ENCODE measurements at regions not wholly inside any gene's neighbourhood (a gene's known extent, or its start where the extent isn't known, plus 50 kb on each side); places are given as distances from the start of the nearest gene placed in this dataset.

DNA sequence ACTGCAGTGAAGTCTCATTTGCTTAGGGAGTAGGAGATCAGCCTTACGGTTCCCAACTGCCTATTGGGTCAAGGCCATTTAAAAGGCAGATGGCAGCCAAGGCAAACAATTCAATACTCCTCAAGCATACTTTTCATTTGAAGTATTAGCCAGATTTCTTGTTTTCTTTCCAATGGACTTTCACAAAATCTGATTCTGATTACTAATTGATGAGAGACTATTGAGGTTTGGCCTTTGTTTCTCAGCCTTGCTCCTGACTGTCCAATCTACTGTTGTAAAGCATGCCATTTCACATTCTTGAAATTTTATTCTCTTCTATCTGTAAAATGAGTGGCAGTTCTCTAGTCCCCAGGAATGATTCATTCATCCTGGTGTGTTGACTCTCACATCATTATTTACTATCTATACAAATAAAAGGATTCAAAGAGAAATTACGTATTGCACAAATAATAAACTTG lies 166.2 kb upstream of the TGFBR2 start:
- Histone ChIP-seq H4K20me1 (ENCODE audit: insufficient read depth, poor library complexity, severe bottlenecking) (no peaks in the 10 kb centered on the region), H2AFZ (no peak overlapping the region), H3K9me2 (replicated peaks; ENCODE audit: insufficient read depth) (no peaks in the 10 kb centered on the region), H3K4me1 (ENCODE audit: insufficient read depth) (no peaks in the 10 kb centered on the region), H3K4me2 (no peak overlapping the region), H3K4me3 (no peak overlapping the region), H3K9me3 (ENCODE audit: low read depth) (no peaks in the 10 kb centered on the region), H3K36me3 (replicated peaks; ENCODE audit: insufficient read depth, low read depth) (no peaks in the 10 kb centered on the region), H3K27ac (no peak overlapping the region), H3K27me3 (no peaks in the 10 kb centered on the region), H3K79me2 (no peaks in the 10 kb centered on the region)
- 89% methylated on average over 2 of the region's 2 CpGs for WGBS (ENCODE audit: low lambda C conversion rate, missing lambda C conversion rate)
- DNase-seq (ENCODE audit: low spot score) = no peak
- TF ChIP-seq, protein P1, sequence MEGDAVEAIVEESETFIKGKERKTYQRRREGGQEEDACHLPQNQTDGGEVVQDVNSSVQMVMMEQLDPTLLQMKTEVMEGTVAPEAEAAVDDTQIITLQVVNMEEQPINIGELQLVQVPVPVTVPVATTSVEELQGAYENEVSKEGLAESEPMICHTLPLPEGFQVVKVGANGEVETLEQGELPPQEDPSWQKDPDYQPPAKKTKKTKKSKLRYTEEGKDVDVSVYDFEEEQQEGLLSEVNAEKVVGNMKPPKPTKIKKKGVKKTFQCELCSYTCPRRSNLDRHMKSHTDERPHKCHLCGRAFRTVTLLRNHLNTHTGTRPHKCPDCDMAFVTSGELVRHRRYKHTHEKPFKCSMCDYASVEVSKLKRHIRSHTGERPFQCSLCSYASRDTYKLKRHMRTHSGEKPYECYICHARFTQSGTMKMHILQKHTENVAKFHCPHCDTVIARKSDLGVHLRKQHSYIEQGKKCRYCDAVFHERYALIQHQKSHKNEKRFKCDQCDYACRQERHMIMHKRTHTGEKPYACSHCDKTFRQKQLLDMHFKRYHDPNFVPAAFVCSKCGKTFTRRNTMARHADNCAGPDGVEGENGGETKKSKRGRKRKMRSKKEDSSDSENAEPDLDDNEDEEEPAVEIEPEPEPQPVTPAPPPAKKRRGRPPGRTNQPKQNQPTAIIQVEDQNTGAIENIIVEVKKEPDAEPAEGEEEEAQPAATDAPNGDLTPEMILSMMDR (IDR thresholded peaks at IDR 0.05; ENCODE audit: poor library complexity) = no peak
- no peak for TF ChIP-seq EZH2 (IDR thresholded peaks at IDR 0.05; ENCODE audit: borderline replicate concordance)
- TF ChIP-seq EZH2phosphoT487 (IDR thresholded peaks at IDR 0.05; ENCODE audit: low read depth, severe bottlenecking, unreplicated experiment) = no peak

DNA sequence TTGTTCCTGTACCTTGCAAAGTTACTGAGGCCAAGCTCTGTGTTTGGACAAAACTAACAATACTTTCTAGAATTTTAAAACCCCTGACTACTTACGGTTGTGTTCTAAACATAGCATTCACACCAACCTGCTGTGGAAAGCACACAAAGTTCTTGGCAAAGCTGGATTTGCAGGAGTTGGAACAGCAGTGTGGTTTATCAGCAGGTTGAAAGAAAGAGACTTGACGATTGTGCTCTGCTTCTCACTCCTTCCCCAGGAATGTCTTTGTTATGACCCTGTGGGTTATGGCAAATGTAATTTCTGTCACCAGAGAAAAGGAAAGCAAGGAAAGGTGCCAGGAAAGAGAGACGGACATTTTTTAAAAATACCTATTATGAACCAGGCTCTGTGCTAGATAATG lies 165.5 kb upstream of the TGFBR2 start:
- WGBS (ENCODE audit: low lambda C conversion rate, missing lambda C conversion rate) = 43% methylated on average over 3 of the region's 3 CpGs
- Histone ChIP-seq H3K36me3 (replicated peaks; ENCODE audit: insufficient read depth, low read depth) (no peaks in the 10 kb centered on the region), H3K4me2 (no peak overlapping the region), H2AFZ (no peak overlapping the region), H3K27me3 (no peaks in the 10 kb centered on the region), H3K4me3 (no peak overlapping the region), H3K4me1 (ENCODE audit: insufficient read depth) (no peaks in the 10 kb centered on the region), H3K9me3 (ENCODE audit: low read depth) (no peaks in the 10 kb centered on the region), H3K9me2 (replicated peaks; ENCODE audit: insufficient read depth) (no peaks in the 10 kb centered on the region), H3K79me2 (no peaks in the 10 kb centered on the region), H3K27ac (no peak overlapping the region), H4K20me1 (ENCODE audit: insufficient read depth, poor library complexity, severe bottlenecking) (no peaks in the 10 kb centered on the region)
- no peak for TF ChIP-seq EZH2phosphoT487 (IDR thresholded peaks at IDR 0.05; ENCODE audit: low read depth, severe bottlenecking, unreplicated experiment)
- TF ChIP-seq, protein P1 (IDR thresholded peaks at IDR 0.05; ENCODE audit: poor library complexity) = no peak
- TF ChIP-seq EZH2 (IDR thresholded peaks at IDR 0.05; ENCODE audit: borderline replicate concordance) = no peak
- no peak for DNase-seq (ENCODE audit: low spot score)

DNA sequence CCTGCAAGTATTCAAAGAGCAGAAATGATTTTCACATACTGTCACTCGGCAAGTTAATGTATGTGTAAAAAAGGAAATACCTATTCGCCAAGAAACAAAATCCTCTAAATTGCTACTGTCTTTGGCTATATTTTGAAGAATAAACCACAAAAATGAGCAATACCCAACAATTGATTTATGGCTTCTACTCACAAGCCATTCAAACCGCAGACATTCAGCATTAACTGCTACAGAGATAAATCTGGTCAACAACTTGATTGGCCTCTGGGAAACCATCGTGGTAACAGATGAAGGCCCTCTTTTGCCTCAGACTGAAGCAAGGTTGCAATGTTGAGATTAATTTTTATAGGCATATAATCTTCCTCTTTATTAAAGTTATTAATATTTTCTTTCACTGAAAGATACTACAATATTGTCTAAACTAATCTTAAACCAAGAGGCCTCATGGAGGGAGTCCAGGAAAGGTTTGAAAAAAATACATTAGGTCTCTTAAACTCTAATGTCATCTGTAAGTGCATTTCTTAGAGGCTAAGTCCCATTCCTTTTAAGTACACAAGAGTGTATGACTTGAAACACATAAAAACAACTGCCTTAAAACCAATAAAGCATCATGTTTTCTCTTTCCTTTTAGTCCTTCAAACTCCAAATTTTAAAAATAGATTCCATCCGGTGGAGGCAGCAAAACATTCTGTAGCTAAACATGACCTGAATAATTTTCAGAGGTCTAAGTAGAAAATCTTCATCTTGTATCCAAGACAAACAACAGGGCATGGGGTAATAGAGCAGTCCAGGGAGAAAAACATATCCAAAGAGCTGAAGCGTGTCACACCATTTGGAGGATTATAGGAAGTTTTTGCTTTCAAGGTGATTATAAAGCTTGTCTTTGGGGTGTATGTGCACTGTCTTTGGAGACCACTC lies 162.4 kb upstream of the TGFBR2 start:
- H3K9me3 ChIP-seq (ENCODE audit: low read depth) = no peaks in the 10 kb centered on the region
- H3K79me2 ChIP-seq = no peaks in the 10 kb centered on the region
- H3K4me3 ChIP-seq = no peak overlapping the region
- H4K20me1 ChIP-seq (ENCODE audit: insufficient read depth, poor library complexity, severe bottlenecking) = no peaks in the 10 kb centered on the region
- no peaks in the 10 kb centered on the region for H3K27me3 ChIP-seq
- H3K27ac ChIP-seq = no peak overlapping the region
- H3K4me2 ChIP-seq = no peak overlapping the region
- no peaks in the 10 kb centered on the region for H3K4me1 ChIP-seq (ENCODE audit: insufficient read depth)
- no peaks in the 10 kb centered on the region for H3K36me3 ChIP-seq (replicated peaks; ENCODE audit: insufficient read depth, low read depth)
- DNase-seq (ENCODE audit: low spot score) = no peak
- 86% methylated on average over 6 of the region's 6 CpGs for WGBS (ENCODE audit: low lambda C conversion rate, missing lambda C conversion rate)
- H2AFZ ChIP-seq = no peak overlapping the region
- TF ChIP-seq EZH2phosphoT487 (IDR thresholded peaks at IDR 0.05; ENCODE audit: low read depth, severe bottlenecking, unreplicated experiment) (no peak), EZH2 (IDR thresholded peaks at IDR 0.05; ENCODE audit: borderline replicate concordance) (no peak)
- TF ChIP-seq, protein P1 (IDR thresholded peaks at IDR 0.05; ENCODE audit: poor library complexity) = no peak
- H3K9me2 ChIP-seq (replicated peaks; ENCODE audit: insufficient read depth) = no peaks in the 10 kb centered on the region

All from hepatocyte (in vitro differentiated cells).